ENCODE measurements at regions not wholly inside any gene's neighbourhood (a gene's known extent, or its start where the extent isn't known, plus 50 kb on each side); places are given as distances from the start of the nearest gene placed in this dataset.
"Not testable (repeated sequence)": the region's sequence is repeated elsewhere in the genome, so short reads cannot be mapped to it uniquely, and the experiment has no call there.

DNA sequence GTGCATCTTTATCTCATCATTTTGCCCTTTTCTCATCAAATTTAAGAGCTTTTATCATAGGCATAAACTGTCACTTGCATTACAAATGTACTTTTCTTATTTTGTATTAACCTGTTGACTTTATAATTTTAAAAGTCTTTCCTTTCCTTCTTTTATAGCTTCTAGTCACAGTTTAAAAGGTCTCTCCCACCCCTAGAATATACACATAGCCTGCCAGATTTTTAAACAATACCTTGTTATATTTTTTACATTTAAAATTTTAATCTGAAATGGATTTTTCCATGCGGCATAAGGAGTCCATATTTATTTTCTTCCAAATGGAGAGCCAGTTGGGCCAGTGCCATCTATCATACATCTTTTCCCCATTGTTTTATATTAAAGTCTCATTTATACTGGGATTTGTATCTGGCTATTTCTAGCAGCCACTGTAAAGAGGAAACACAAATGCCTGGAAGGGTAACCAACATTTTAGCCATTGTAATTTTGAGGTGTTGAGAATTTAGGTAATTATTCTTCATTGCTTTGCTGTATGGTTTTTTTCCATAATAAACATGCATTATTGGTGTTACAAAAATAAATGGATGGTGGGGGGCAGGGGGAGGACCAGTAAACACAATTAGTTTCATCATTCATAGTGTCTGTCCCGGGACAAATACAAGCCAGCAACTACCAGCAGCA, 92.8 kb downstream of the CCDC71L start:
- Histone ChIP-seq H3K4me1 (peaks cover 0 to 20% (median 4%) of the 10 kb centered on the region in 6 donors), H3K4me3 (no peak overlapping the region), H3K36me3 (no peaks in the 10 kb centered on the region), H3K27me3 (replicated peaks in 1 of 7) (no peaks in the 10 kb centered on the region), H3K9me3 (no peaks in the 10 kb centered on the region), H3K27ac (no peak overlapping the region)
- DNase-seq = no peak
- intact Hi-C loops (cut with DNase I; ENCODE audit: low total_unique reads) = no loop called here
- TF ChIP-seq, protein P1, sequence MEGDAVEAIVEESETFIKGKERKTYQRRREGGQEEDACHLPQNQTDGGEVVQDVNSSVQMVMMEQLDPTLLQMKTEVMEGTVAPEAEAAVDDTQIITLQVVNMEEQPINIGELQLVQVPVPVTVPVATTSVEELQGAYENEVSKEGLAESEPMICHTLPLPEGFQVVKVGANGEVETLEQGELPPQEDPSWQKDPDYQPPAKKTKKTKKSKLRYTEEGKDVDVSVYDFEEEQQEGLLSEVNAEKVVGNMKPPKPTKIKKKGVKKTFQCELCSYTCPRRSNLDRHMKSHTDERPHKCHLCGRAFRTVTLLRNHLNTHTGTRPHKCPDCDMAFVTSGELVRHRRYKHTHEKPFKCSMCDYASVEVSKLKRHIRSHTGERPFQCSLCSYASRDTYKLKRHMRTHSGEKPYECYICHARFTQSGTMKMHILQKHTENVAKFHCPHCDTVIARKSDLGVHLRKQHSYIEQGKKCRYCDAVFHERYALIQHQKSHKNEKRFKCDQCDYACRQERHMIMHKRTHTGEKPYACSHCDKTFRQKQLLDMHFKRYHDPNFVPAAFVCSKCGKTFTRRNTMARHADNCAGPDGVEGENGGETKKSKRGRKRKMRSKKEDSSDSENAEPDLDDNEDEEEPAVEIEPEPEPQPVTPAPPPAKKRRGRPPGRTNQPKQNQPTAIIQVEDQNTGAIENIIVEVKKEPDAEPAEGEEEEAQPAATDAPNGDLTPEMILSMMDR (IDR thresholded peaks at IDR 0.05 in 8 of 11, conservative IDR thresholded peaks at IDR 0.05 in 3 of 11) = no peak
- TF ChIP-seq POLR2AphosphoS5 (IDR thresholded peaks at IDR 0.05) = no peak
- WGBS, 5 donors = 81 to 96% (median 90%) methylated on average over 2 of the region's 2 CpGs

DNA sequence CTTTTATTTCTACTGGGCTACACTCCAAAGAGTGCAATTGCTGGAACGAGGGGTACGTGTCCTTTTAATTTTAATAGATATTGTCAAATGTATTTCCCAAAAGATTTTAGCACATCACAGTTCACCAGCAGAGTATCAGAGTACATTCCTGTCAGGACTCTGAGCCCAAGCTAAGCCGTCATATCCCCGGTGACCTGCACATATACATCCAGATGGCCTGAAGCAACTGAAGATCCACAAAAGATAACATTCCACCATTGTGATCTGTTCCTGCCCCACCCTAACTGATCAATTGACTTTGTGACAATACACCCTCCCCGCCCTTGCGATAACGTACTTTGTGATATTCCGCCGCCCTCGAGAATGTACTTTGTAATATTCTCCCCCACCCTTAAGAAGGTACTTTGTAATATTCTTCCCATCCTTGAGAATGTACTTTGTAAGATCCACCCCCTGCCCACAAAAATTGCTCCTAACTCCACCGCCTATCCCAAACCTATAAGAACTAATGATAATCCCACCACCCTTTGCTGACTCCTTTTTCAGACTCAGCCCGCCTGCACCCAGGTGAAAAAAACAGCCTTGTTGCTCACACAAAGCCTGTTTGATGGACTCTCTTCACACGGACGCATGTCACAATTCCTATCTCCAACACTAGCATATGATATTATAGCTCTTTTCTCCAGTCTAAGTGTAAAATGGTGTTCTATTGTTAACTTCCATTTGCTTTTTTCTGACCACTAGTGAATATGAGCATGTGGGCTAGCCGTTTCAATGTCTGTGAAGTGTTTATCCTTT, 93.6 kb downstream of the CCDC71L start:
- whole genome bisulfite sequencing, 5 donors = 87 to 95% (median 92%) methylated on average over 15 of the region's 15 CpGs
- H3K9me3 ChIP-seq; H3K27me3 ChIP-seq (replicated peaks in 1 of 7); H3K27ac ChIP-seq; intact Hi-C loops (cut with DNase I; ENCODE audit: low total_unique reads); DNase-seq; H3K4me3 ChIP-seq; H3K36me3 ChIP-seq: not testable (repeated sequence)
- peaks cover 0 to 20% (median 4%) of the 10 kb centered on the region in 6 donors for H3K4me1 ChIP-seq

DNA sequence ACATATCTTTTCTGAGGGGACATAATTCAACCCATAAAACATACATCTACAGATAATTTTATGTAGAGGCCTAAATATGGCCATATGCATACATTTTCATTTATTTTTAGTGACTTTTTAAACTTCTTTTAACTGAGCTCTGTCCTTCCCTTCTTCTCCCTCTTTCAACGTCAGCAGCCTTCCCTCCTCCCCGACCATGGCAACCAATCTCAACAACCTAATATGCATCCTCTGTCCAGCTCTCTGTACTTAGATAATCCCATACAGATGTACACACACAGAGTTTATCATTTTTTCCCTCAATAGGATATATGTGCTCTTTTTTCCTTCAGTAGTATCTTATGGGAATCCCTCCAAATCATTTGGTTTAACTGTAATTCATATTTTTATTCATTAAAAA, 94.3 kb downstream of the CCDC71L start:
- no peaks in the 10 kb centered on the region for H3K27me3 ChIP-seq (replicated peaks in 1 of 7)
- intact Hi-C loops (cut with DNase I; ENCODE audit: low total_unique reads) = no loop called here
- WGBS, 5 donors = 81 to 86% (median 86%) methylated on average over 2 of the region's 2 CpGs

DNA sequence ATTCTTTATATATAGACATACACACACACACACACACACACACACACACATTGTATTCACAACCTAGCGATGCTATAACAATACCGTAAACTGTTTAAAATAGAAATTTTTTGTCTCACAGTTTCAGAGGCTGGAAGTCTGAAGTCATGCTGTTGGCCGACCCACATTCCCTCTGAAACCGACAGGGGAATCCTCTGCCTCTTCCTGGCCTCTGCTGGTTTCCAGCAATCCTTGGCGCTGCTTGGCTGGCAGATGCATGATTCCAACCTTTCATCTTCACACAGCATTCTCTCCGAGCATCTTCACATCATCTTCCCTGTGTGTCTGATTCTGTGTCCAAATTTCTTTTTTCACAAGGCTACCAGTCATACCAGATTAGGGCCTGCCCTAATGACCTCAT, 94.8 kb downstream of the CCDC71L start:
- no peaks in the 10 kb centered on the region for H3K27me3 ChIP-seq (replicated peaks in 1 of 7)
- intact Hi-C loops (cut with DNase I; ENCODE audit: low total_unique reads) = no loop called here
- H3K9me3 ChIP-seq = no peaks in the 10 kb centered on the region
- WGBS, 5 donors = 79 to 92% (median 90%) methylated on average over 6 of the region's 6 CpGs
- TF ChIP-seq, protein P1 (IDR thresholded peaks at IDR 0.05 in 8 of 11, conservative IDR thresholded peaks at IDR 0.05 in 3 of 11) = no peak
- no peak for TF ChIP-seq POLR2AphosphoS5 (IDR thresholded peaks at IDR 0.05)
- TF ChIP-seq POLR2A (IDR thresholded peaks at IDR 0.05) = no peak
- no peak overlapping the region for H3K27ac ChIP-seq
- H3K4me3 ChIP-seq = no peak overlapping the region
- no peak for DNase-seq
- H3K4me1 ChIP-seq = peaks cover 0 to 19% (median 4%) of the 10 kb centered on the region in 6 donors
- no peaks in the 10 kb centered on the region for H3K36me3 ChIP-seq

More for the DNA sequence above, 94.3 kb downstream of the CCDC71L start:
- Histone ChIP-seq H3K9me3 (no peaks in the 10 kb centered on the region), H3K36me3 (no peaks in the 10 kb centered on the region), H3K4me3 (no peak overlapping the region), H3K27ac (no peak overlapping the region), H3K4me1 (peaks cover 0 to 20% (median 4%) of the 10 kb centered on the region in 6 donors)
- TF ChIP-seq, protein P1 (IDR thresholded peaks at IDR 0.05 in 8 of 11, conservative IDR thresholded peaks at IDR 0.05 in 3 of 11) = no peak
- no peak for TF ChIP-seq POLR2A (IDR thresholded peaks at IDR 0.05)
- TF ChIP-seq POLR2AphosphoS5 (IDR thresholded peaks at IDR 0.05) = no peak
- no peak for DNase-seq

Measured in spleen (tissue), 11 donors.